ENCODE measurements at regions not wholly inside any gene's neighbourhood (a gene's known extent, or its start where the extent isn't known, plus 50 kb on each side); places are given as distances from the start of the nearest gene placed in this dataset.
A peak's percentile ranks its signal among the peaks of the same experiment; 100 is the strongest.

DNA sequence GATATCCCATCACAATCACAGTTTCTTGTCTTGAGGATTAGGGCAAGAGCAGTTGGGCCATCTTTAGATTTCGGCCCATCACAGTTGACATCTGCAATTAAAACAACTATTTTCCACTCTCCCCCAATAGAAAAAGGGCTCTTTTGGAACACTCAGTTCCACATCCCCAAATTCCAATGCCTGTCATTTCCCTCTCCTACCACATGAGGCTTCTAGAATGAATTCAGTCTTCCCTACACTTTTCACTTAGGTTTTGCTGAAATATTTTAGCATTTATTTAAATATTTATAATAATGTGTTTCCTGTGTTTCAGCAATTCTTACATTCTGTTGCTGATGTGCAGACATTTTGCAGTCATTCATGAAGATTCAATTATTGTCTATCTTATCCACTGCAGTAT, 118.4 kb downstream of the COX18 start:
- dilution Hi-C loops (cut with HindIII; ENCODE audit: low sequenced_read_pairs, unreplicated experiment), result no loop called here
- DNase-seq (no peak), ATAC-seq (ENCODE audit: low read depth) (0 out of 2 replicates have a peak, but pooled peaks have one; percentile 27)
- no peak overlapping the region for H4K8ac ChIP-seq (ENCODE audit: low read depth in 2 of 2, low read length in 2 of 2)
- H3K4me1 ChIP-seq (ENCODE audit: control insufficient read depth, insufficient read depth, low read length), result no peaks in the 10 kb centered on the region
- H3K9me1 ChIP-seq (ENCODE audit: insufficient read depth, low read length), result no peaks in the 10 kb centered on the region
- H2AFZ ChIP-seq (replicated peaks; ENCODE audit: low read length, poor library complexity), result no peak overlapping the region
- no peaks in the 10 kb centered on the region for H3K9me3 ChIP-seq (ENCODE audit: control insufficient read depth, insufficient read depth, low read length)
- CTCF ChIA-PET, result no interaction called here
- H4K91ac ChIP-seq (ENCODE audit: insufficient read depth, low read depth, low read length), result no peak overlapping the region
- no peaks in the 10 kb centered on the region for H3K79me1 ChIP-seq (ENCODE audit: low read depth in 1 of 2, low read length in 2 of 2)
- no peak overlapping the region for H3K27ac ChIP-seq (ENCODE audit: insufficient read depth, low read length)
- H3K14ac ChIP-seq (replicated peaks; ENCODE audit: low read depth, low read length), result no peak overlapping the region
- H3K4ac ChIP-seq (ENCODE audit: low read depth, low read length), result no peak overlapping the region
- no peak overlapping the region for H3K23ac ChIP-seq (ENCODE audit: low read depth, low read length)
- no TSS peak for BruUV-seq (replicated peaks)
- no peak overlapping the region for H2BK120ac ChIP-seq (ENCODE audit: low read depth, low read length)
- no peak overlapping the region for H3K4me3 ChIP-seq (ENCODE audit: insufficient read depth, low read depth, low read length)
- intact Hi-C loops (cut with micrococcal nuclease), result no loop called here
- no peak overlapping the region for H4K5ac ChIP-seq (ENCODE audit: low read depth, low read length)
- H2BK5ac ChIP-seq (ENCODE audit: low read depth, low read length, poor library complexity, severe bottlenecking), result no peak overlapping the region
- no peak overlapping the region for H3K4me2 ChIP-seq (ENCODE audit: low read depth, low read length)
- POLR2A ChIA-PET (ENCODE audit: unreplicated experiment), result no interaction called here
- H3K56ac ChIP-seq (ENCODE audit: extremely low read depth, insufficient read depth, low read length), result no peak overlapping the region
- no peaks in the 10 kb centered on the region for H3K36me3 ChIP-seq (ENCODE audit: control insufficient read depth, insufficient read depth, low read length)
- H3K18ac ChIP-seq (ENCODE audit: low read depth, low read length), result no peak overlapping the region
- no peak overlapping the region for H2AK9ac ChIP-seq (replicated peaks; ENCODE audit: low read depth, low read length, poor library complexity)
- TF ChIP-seq POLR2A (IDR thresholded peaks at IDR 0.05; ENCODE audit: low read depth, low read length) (no peak), RCOR1 (IDR thresholded peaks at IDR 0.05; ENCODE audit: insufficient replicate concordance, low read length) (no peak), FOS (IDR thresholded peaks at IDR 0.05; ENCODE audit: low read depth, low read length) (no peak), MXI1 (IDR thresholded peaks at IDR 0.05; ENCODE audit: borderline replicate concordance, low read depth, low read length) (no peak), ELK1 (IDR thresholded peaks at IDR 0.05; ENCODE audit: borderline replicate concordance, low read depth, low read length) (no peak), NFE2L2 (IDR thresholded peaks at IDR 0.05; ENCODE audit: low read depth, low read length) (no peak)
- TF ChIP-seq, protein P1, sequence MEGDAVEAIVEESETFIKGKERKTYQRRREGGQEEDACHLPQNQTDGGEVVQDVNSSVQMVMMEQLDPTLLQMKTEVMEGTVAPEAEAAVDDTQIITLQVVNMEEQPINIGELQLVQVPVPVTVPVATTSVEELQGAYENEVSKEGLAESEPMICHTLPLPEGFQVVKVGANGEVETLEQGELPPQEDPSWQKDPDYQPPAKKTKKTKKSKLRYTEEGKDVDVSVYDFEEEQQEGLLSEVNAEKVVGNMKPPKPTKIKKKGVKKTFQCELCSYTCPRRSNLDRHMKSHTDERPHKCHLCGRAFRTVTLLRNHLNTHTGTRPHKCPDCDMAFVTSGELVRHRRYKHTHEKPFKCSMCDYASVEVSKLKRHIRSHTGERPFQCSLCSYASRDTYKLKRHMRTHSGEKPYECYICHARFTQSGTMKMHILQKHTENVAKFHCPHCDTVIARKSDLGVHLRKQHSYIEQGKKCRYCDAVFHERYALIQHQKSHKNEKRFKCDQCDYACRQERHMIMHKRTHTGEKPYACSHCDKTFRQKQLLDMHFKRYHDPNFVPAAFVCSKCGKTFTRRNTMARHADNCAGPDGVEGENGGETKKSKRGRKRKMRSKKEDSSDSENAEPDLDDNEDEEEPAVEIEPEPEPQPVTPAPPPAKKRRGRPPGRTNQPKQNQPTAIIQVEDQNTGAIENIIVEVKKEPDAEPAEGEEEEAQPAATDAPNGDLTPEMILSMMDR (conservative IDR thresholded peaks at IDR 0.05; ENCODE audit: low read depth, low read length), result peak; percentile 16; the same call in 1 of the 2 replicates
- no peak overlapping the region for H2BK15ac ChIP-seq (ENCODE audit: low read depth, low read length)
- WGBS, 2 experiments (ENCODE audit: extremely low coverage in 2 of 2, insufficient read length in 1 of 2), result no CpG with 5 or more reads among the region's 1 CpG
- no peaks in the 10 kb centered on the region for H4K20me1 ChIP-seq (ENCODE audit: insufficient read depth, low read length)
- H2AK5ac ChIP-seq (ENCODE audit: low read depth, low read length), result no peak overlapping the region
- H2BK20ac ChIP-seq (ENCODE audit: low read depth, low read length), result no peak overlapping the region
- in situ Hi-C loops (cut with MboI; ENCODE audit: low sequenced_read_pairs), result no loop called here
- no peaks in the 10 kb centered on the region; the same call in 1 of the 2 replicates for H3K27me3 ChIP-seq (ENCODE audit: control insufficient read depth, insufficient read depth, low read length)
- H3K9ac ChIP-seq (ENCODE audit: low read depth, low read length), result no peak overlapping the region

All from IMR-90 (cell line).